GM18868 (cell line): ENCODE measurements at regions not wholly inside any gene's neighbourhood (a gene's known extent, or its start where the extent isn't known, plus 50 kb on each side); places are given as distances from the start of the nearest gene placed in this dataset.
A peak's percentile ranks its signal among the peaks of the same experiment; 100 is the strongest.
"Not testable (repeated sequence)": the region's sequence is repeated elsewhere in the genome, so short reads cannot be mapped to it uniquely, and the experiment has no call there.

Source experiments
- ATAC-seq: cut with Tn5 transposase; IDR thresholded peaks from one replicate; pipeline ENCODE4 v1.9.1; 2021; ENCODE audit warnings: mild to moderate bottlenecking, moderate library complexity; ENCODE audit not compliant: unreplicated experiment

- no peak for ATAC-seq
Observed at GRCh38 chr17:56000411-56000810, 152.9 kb upstream of the ANKFN1 start.

GRCh38 chr17:56002656-56003055 lies 150.6 kb upstream of the ANKFN1 start:
- ATAC-seq = not testable (repeated sequence)

DNA sequence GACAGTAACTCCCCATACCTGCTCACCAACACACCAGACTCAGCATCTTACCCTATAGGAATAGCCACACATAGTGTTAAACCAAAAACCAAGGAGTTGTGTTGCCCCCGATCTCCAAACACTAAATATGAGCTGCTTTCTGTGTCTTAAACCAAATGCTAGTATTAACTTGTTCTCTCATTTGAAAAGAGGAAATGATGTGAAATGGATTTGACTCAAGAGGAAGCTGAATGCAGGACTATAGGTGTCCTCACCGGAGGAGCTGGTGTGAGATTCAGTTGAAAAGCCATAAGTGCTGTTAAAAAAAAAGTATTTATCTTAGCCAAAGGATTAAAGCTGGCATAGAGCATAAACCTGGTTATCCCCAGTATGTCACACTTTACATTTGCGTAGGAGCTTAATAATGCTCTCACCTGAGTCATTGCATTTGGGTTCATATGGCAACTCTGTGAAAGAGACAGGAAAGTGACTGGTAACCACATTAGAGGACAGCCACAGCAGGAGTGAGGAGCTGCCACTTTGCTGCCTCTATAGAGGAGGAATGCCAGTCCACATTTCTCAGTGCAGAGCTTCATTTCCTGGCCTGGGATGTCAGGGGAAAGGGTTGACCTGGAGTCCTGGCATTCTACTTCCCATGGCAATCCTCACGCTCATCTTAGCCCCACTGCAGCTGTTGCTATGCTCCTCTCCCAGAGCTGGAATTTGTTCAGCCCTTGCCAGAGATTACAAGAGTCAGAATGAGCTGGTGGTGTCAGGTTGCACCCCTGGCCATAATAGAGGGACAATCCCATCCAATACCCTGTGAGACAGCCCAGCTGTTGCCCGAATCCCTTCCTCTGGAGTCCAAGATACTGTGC lies 143.3 kb upstream of the ANKFN1 start:
- ATAC-seq = no peak

GRCh38 chr17:56011406-56012131 lies 141.7 kb upstream of the ANKFN1 start:
- ATAC-seq = no peak

DNA sequence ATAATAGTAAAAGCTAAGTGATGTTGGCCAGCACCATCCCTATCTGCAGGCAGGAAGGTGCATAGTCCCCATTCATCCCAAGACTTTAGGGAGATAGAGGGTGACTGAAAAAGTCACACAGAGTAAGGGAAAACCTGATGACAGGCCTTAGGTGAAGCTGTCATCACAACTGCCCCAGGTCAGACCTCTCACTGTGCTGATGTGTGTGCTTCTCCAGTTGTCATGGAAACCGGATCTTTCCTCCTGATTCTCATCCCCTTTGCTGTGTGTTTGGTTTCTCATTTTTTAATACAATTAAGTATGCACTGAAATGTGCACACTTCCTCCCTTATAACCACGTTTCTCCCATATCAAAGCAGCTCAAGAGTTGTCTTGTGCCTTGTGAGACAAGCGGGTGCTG lies 135.1 kb upstream of the ANKFN1 start:
- ATAC-seq = no peak

DNA sequence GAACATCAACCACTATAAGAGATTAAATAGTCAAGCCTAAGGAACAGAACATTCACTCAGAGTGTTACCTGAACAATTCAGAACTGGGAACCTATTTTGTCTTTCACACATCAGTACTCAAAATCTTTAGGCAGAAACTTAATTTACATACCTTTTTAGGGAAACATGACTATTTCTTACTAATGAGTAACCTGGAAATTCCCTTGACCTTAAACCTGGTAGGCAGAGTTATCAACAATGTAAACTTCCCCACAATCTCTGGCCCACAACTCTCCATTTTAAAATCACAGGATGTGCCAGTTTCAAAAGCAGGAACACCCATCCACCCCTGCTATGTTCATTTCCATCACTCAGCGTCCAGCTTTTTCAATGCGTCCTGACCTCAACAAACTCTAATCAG lies 132.9 kb upstream of the ANKFN1 start:
- ATAC-seq = peak; percentile 78

DNA sequence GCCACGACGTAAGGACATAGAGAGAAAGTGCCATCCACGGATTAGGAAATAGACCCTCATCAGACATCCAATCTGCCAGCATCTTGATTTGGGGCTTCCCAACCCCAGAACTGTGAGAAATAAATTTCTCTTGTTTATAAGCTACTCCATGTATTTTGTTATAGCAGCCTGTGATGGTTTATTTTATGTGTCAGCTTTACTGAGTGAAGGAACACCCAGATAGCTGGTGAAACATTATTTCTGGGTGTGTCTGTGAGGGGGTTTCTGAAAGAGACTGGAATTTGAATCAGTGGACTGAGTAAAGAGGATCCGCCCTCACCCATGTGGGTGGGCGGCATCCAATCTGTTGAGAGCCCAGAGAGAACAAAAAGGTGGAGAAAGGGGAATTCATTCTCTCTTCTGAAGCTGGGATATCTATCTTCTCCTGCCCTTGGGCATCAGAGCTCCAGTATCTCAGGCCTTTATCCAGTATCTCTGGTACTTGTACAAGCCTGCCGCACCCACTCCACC lies 131.5 kb upstream of the ANKFN1 start:
- ATAC-seq = no peak

DNA sequence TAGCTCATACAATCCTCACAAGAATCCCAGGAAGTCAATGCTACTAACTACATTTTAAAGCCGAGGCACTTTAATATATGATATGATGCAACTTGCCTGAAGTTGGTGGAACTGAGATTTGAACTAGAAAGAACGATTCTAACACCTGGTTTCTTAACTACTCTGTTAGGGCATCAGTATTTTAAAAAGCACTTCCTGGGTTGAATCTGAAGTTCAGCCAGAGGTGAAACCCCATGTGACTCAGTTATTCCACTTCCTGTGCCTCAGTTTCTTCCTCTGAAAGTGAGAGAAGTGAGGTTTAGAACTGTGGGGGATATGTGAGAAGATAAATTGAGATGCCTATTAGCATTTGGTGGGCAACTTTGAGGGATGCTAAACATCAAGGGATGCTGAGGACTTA lies 129.4 kb upstream of the ANKFN1 start:
- no peak for ATAC-seq

DNA sequence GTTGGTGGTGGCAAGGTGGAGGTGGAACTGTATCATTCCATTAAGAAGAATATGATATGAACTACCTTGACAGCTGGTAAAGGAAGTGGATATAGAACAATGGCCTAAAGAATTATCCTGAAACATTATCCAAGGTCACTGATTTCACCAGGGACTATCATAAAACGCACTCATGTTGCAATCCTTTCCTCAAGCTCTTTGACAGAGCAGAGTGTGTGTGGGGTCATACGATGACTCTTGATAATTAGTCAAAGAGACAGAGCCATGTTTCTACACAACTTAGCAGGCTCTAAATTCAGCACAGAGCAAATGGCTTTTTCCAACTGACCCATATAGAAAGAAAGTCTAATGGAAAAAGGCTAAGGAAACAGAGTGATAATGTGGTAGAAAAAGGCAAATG lies 126.4 kb upstream of the ANKFN1 start:
- no peak for ATAC-seq

DNA sequence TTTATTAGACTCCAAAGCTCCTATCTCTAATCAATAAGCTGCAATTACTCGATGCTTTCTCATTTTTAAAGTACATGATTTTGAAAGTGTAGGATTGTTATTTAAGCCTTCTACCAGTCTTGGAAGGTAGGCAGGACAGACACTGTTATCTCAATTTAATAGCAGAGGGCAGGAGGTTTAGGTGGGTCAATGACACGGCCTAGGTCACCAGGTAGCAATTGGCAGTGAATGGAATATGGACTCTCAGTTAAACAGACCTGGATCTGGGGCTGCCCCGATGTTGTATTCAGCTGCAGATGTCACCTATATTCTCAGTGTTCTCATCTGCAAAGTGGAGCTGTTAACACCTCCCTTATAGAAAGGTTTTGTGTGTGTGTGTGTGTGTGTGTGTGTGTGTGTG lies 124.4 kb upstream of the ANKFN1 start:
- no peak for ATAC-seq

GRCh38 chr17:56030009-56030624 lies 123.2 kb upstream of the ANKFN1 start:
- ATAC-seq = no peak

GRCh38 chr17:56031636-56032035 lies 121.6 kb upstream of the ANKFN1 start:
- no peak for ATAC-seq

- no peak for ATAC-seq
Observed at GRCh38 chr17:56034197-56034635, 119.1 kb upstream of the ANKFN1 start.

GRCh38 chr17:56038131-56038530 lies 115.1 kb upstream of the ANKFN1 start:
- ATAC-seq = no peak

DNA sequence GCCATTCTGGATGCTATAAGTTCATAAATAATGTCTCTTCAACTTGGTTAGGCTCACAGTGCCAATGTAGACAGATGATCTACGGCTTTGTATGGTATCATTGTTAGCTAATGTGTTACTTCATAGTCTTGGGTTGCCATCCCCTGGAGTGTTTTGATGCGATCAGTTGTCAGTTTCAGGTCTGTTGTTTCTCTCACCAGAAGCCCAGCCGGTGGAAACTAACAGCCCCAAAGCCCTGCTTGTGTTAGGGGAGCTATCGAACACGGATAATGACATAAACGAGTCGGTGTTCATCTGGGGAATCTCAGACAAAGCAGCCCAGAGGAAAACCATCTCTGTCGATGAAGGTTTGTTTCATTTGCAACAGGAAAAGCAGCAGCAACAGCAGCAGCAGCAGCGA lies 107.4 kb upstream of the ANKFN1 start:
- no peak for ATAC-seq

- no peak for ATAC-seq
Observed at GRCh38 chr17:56047331-56047730, 105.9 kb upstream of the ANKFN1 start.

DNA sequence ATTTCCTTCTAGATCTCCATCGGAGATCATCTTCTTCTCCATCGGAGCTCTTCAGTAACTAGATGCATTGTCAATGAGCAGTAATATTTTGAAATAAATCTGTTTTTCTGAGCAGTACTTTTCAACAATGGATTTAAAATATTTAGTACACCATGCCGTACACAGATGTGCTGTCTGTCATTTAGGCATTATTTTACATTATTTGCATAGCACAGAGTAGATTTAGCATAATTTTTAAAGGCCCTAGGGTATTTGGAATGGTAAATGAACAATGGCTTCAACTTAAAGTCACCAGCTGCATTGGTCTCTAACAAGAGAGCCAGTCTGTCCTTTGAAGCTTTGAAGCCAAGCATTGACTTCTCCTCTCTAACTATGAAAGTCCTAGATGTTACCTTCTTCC lies 95.4 kb upstream of the ANKFN1 start:
- no peak for ATAC-seq

DNA sequence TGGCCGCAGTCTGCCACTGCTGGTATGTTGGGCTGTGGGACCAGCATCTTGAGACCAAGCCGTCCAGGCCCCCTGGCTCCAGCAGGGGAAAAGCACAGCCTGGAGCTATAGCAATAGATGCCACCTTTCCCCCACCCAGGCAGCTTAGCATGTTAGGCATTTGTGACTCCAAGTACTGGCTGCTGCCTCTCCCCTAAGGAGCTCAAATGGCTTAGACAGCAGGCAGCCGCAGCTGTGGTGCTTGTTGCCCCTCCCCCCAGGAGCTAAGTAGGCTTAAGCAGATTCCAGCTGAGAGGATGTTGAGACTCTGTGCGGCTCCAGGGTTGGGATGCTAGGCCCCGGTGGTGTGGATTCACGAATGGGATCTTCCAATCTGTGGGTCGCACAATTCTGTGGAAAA lies 88.8 kb upstream of the ANKFN1 start:
- ATAC-seq = no peak

DNA sequence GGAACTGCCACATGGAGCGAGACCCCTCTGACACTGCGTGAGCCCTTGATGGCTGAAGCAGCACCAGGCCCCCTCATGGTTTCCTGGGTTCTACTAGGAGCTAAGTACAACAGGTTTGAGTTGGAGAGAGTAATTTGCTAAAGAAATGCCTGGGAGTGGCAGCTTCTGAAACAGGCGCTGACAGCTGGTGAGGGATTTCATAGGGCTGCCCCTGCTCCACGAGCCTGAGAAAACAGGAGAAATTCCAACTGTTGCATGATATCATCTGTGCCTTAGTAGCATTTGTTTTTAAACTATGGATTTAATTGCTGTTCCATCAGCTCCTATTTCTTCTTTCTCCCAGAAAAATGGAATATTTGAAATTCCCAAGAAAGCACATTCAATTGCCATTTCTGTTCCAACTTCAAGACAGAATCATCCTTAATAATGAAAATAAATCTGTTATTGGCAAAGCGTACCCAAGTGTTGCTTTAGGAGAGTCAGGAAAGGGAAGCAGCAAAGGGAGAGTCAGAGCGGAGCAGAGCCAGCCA lies 78.8 kb upstream of the ANKFN1 start:
- no peak for ATAC-seq

DNA sequence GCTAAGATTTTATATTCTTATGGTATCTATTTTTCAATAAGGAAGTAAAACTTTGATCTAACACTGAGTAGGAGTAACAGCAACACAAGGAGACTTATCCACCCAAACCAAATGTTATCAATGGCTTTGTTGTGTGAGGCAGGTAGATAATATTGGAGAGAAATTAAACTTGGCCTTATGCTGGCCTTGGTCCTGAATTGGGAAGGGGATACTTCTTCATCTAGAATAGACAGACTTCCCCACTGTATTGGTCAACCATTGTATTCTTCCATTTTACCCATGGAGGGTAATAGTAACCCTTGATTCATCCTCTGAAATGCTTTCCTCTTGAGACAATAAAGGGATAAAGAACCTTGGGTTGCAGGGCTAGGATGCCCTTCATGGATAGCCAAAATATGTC lies 76.3 kb upstream of the ANKFN1 start:
- ATAC-seq = no peak

- no peak for ATAC-seq
Observed at GRCh38 chr17:56083475-56083874, 69.8 kb upstream of the ANKFN1 start.
